ENCODE measurements at regions not wholly inside any gene's neighbourhood (a gene's known extent, or its start where the extent isn't known, plus 50 kb on each side); places are given as distances from the start of the nearest gene placed in this dataset.
A peak's percentile ranks its signal among the peaks of the same experiment; 100 is the strongest.
"Not testable (repeated sequence)": the region's sequence is repeated elsewhere in the genome, so short reads cannot be mapped to it uniquely, and the experiment has no call there.

DNA sequence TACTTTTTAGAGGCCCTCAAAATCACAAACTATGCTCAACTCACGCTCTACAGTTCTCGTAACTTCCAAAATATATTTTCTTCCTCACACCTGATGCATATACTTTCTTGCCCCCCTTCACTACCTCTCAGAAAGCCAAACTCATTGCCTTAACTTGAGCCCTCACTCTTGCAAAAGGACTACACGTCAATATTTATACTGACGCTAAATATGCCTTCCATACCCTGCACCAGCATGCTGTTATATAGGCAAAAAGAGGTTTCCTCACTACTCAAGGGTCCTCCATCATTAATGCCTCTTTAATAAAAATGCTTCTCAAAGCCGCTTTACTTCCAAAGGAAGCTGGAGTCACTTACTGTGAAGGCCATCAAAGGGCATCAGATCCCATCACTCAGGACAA lies 92.9 kb upstream of the ATF7IP2 start:
- H3K4me2 ChIP-seq (ENCODE audit: low read depth, low read length), result not testable (repeated sequence)

DNA sequence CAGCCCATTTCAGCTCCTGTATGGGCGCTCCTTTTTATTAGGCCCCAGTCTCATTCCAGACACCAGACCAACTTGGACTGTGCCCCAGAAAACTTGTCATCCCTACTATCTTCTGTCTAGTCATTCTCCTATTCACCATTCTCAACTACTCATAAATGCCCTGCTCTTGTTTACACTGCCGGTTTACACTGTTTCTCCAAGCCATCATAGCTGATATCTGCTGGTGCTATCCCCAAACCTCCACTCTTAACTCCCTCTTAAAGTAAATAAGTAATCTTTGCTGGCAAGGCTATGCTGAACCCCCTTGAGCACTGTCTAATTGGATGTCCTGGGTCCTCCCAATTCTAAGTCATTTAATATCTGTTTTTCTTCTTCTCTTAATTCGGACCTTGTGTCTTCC lies 91.7 kb upstream of the ATF7IP2 start:
- not testable (repeated sequence) for H3K79me2 ChIP-seq (ENCODE audit: low read length); H3K27ac ChIP-seq (ENCODE audit: low read length); H2AFZ ChIP-seq (ENCODE audit: low read length); H3F3A ChIP-seq (ENCODE audit: insufficient read depth, low read length); H3K4me3 ChIP-seq (ENCODE audit: low read length); H3K9me3 ChIP-seq (replicated peaks; ENCODE audit: insufficient read depth, low read length); H3K9ac ChIP-seq (ENCODE audit: low read length); H4K20me1 ChIP-seq (ENCODE audit: insufficient read depth, low read length); H3K27me3 ChIP-seq (replicated peaks; ENCODE audit: insufficient read depth, low read length); H3K36me3 ChIP-seq (replicated peaks; ENCODE audit: insufficient read depth, low read length); H3K9me2 ChIP-seq (replicated peaks; ENCODE audit: insufficient read depth, low read length); H3K4me2 ChIP-seq (ENCODE audit: low read depth, low read length); DNase-seq
- peaks cover 19% of the 10 kb centered on the region for H3K4me1 ChIP-seq (ENCODE audit: low read length)

More for the DNA sequence above, 92.9 kb upstream of the ATF7IP2 start:
- not testable (repeated sequence) for H4K20me1 ChIP-seq (ENCODE audit: insufficient read depth, low read length); H3K9me3 ChIP-seq (replicated peaks; ENCODE audit: insufficient read depth, low read length); DNase-seq; H3K27me3 ChIP-seq (replicated peaks; ENCODE audit: insufficient read depth, low read length); H2AFZ ChIP-seq (ENCODE audit: low read length); H3K9me2 ChIP-seq (replicated peaks; ENCODE audit: insufficient read depth, low read length); H3K4me3 ChIP-seq (ENCODE audit: low read length); H3K36me3 ChIP-seq (replicated peaks; ENCODE audit: insufficient read depth, low read length); H3K27ac ChIP-seq (ENCODE audit: low read length); H3K79me2 ChIP-seq (ENCODE audit: low read length); H3F3A ChIP-seq (ENCODE audit: insufficient read depth, low read length); H3K9ac ChIP-seq (ENCODE audit: low read length)
- peaks cover 11% of the 10 kb centered on the region for H3K4me1 ChIP-seq (ENCODE audit: low read length)

GRCh38 chr16:10296956-10297340 lies 88.9 kb upstream of the ATF7IP2 start:
- H2AFZ ChIP-seq (ENCODE audit: low read length), result peak overlapping the region; percentile 92
- DNase-seq, result no peak
- no peaks in the 10 kb centered on the region for H3K36me3 ChIP-seq (replicated peaks; ENCODE audit: insufficient read depth, low read length)

GRCh38 chr16:10297341-10298006 lies 88.4 kb upstream of the ATF7IP2 start:
- no peaks in the 10 kb centered on the region for H4K20me1 ChIP-seq (ENCODE audit: insufficient read depth, low read length)
- no peaks in the 10 kb centered on the region for H3K9me3 ChIP-seq (replicated peaks; ENCODE audit: insufficient read depth, low read length)
- peaks cover 3% of the 10 kb centered on the region for H3F3A ChIP-seq (ENCODE audit: insufficient read depth, low read length)
- DNase-seq, result peak; percentile 85
- no peaks in the 10 kb centered on the region for H3K79me2 ChIP-seq (ENCODE audit: low read length)
- H3K4me2 ChIP-seq (ENCODE audit: low read depth, low read length), result peak overlapping the region; percentile 80
- H3K27ac ChIP-seq (ENCODE audit: low read length), result peak overlapping the region; percentile 82
- no peaks in the 10 kb centered on the region for H3K36me3 ChIP-seq (replicated peaks; ENCODE audit: insufficient read depth, low read length)
- TF ChIP-seq EZH2 (optimal IDR thresholded peaks at IDR 0.05; ENCODE audit: low read depth, low read length) (no peak), EZH2phosphoT487 (IDR thresholded peaks at IDR 0.05; ENCODE audit: low read length) (no peak)
- TF ChIP-seq, protein P1, sequence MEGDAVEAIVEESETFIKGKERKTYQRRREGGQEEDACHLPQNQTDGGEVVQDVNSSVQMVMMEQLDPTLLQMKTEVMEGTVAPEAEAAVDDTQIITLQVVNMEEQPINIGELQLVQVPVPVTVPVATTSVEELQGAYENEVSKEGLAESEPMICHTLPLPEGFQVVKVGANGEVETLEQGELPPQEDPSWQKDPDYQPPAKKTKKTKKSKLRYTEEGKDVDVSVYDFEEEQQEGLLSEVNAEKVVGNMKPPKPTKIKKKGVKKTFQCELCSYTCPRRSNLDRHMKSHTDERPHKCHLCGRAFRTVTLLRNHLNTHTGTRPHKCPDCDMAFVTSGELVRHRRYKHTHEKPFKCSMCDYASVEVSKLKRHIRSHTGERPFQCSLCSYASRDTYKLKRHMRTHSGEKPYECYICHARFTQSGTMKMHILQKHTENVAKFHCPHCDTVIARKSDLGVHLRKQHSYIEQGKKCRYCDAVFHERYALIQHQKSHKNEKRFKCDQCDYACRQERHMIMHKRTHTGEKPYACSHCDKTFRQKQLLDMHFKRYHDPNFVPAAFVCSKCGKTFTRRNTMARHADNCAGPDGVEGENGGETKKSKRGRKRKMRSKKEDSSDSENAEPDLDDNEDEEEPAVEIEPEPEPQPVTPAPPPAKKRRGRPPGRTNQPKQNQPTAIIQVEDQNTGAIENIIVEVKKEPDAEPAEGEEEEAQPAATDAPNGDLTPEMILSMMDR (IDR thresholded peaks at IDR 0.05; ENCODE audit: low read length), result no peak
- peak overlapping the region; percentile 66 for H3K9ac ChIP-seq (ENCODE audit: low read length)
- peak overlapping the region; percentile 92 for H2AFZ ChIP-seq (ENCODE audit: low read length)
- H3K4me1 ChIP-seq (ENCODE audit: low read length), result peaks cover 19% of the 10 kb centered on the region
- H3K27me3 ChIP-seq (replicated peaks; ENCODE audit: insufficient read depth, low read length), result no peaks in the 10 kb centered on the region
- no peaks in the 10 kb centered on the region for H3K9me2 ChIP-seq (replicated peaks; ENCODE audit: insufficient read depth, low read length)
- H3K4me3 ChIP-seq (ENCODE audit: low read length), result peak overlapping the region; percentile 47; the same call in 1 of the 2 replicates

More at GRCh38 chr16:10296956-10297340, 88.9 kb upstream of the ATF7IP2 start:
- no peaks in the 10 kb centered on the region for H3K9me3 ChIP-seq (replicated peaks; ENCODE audit: insufficient read depth, low read length)
- H3K9ac ChIP-seq (ENCODE audit: low read length), result peak overlapping the region; percentile 66
- peak overlapping the region; percentile 82 for H3K27ac ChIP-seq (ENCODE audit: low read length)
- H3K4me3 ChIP-seq (ENCODE audit: low read length), result peak overlapping the region; percentile 47; the same call in 1 of the 2 replicates
- peak overlapping the region; percentile 80 for H3K4me2 ChIP-seq (ENCODE audit: low read depth, low read length)
- no peaks in the 10 kb centered on the region for H3K79me2 ChIP-seq (ENCODE audit: low read length)
- TF ChIP-seq, protein P1 (IDR thresholded peaks at IDR 0.05; ENCODE audit: low read length), result no peak
- no peak for TF ChIP-seq EZH2 (optimal IDR thresholded peaks at IDR 0.05; ENCODE audit: low read depth, low read length)
- no peak for TF ChIP-seq EZH2phosphoT487 (IDR thresholded peaks at IDR 0.05; ENCODE audit: low read length)
- H3K4me1 ChIP-seq (ENCODE audit: low read length), result peaks cover 19% of the 10 kb centered on the region
- no peaks in the 10 kb centered on the region for H3K9me2 ChIP-seq (replicated peaks; ENCODE audit: insufficient read depth, low read length)
- peaks cover 3% of the 10 kb centered on the region for H3F3A ChIP-seq (ENCODE audit: insufficient read depth, low read length)
- no peaks in the 10 kb centered on the region for H3K27me3 ChIP-seq (replicated peaks; ENCODE audit: insufficient read depth, low read length)
- H4K20me1 ChIP-seq (ENCODE audit: insufficient read depth, low read length), result no peaks in the 10 kb centered on the region

Measured in MM.1S (cell line).